Esophagus squamous epithelium (tissue), 4 donors: ENCODE measurements at regions not wholly inside any gene's neighbourhood (a gene's known extent, or its start where the extent isn't known, plus 50 kb on each side); places are given as distances from the start of the nearest gene placed in this dataset.

ENCODE experiments used
- POLR2A ChIP-seq, 4 donors: fragments of 450-650 bp; IDR thresholded peaks; one replicate each; pipeline ENCODE4 v1.6.1; 2017; ENCODE audit warnings: antibody characterized with exemption in 4 of 4, mild to moderate bottlenecking in 4 of 4, moderate library complexity in 3 of 4
- TF ChIP-seq, protein P1 (sequence below), 6 experiments: fragments of 450-650 bp in 4 of 6; fragments of 200-600 bp in 2 of 6; sonication (generic) in 2 of 6; IDR thresholded peaks; one replicate each; pipeline ENCODE4 v1.5.1; 2016 to 2019; ENCODE audit warnings: antibody characterized with exemption in 6 of 6, mild to moderate bottlenecking in 4 of 6, moderate library complexity in 4 of 6

GRCh38 chr10:131691481-131692090, 209.2 kb upstream of the PPP2R2D start:
- no peak for TF ChIP-seq POLR2A (IDR thresholded peaks at IDR 0.05)
- TF ChIP-seq, protein P1, sequence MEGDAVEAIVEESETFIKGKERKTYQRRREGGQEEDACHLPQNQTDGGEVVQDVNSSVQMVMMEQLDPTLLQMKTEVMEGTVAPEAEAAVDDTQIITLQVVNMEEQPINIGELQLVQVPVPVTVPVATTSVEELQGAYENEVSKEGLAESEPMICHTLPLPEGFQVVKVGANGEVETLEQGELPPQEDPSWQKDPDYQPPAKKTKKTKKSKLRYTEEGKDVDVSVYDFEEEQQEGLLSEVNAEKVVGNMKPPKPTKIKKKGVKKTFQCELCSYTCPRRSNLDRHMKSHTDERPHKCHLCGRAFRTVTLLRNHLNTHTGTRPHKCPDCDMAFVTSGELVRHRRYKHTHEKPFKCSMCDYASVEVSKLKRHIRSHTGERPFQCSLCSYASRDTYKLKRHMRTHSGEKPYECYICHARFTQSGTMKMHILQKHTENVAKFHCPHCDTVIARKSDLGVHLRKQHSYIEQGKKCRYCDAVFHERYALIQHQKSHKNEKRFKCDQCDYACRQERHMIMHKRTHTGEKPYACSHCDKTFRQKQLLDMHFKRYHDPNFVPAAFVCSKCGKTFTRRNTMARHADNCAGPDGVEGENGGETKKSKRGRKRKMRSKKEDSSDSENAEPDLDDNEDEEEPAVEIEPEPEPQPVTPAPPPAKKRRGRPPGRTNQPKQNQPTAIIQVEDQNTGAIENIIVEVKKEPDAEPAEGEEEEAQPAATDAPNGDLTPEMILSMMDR (IDR thresholded peaks at IDR 0.05) = no peak
